Aorta (tissue), 5 donors: ENCODE measurements at regions not wholly inside any gene's neighbourhood (a gene's known extent, or its start where the extent isn't known, plus 50 kb on each side); places are given as distances from the start of the nearest gene placed in this dataset.

ENCODE experiments used
- ATAC-seq: fragments of 200-7000 bp; cut with Tn5 transposase; one replicate; pipeline ENCODE4 v1.9.1; 2022; ENCODE audit warnings: moderate library complexity; ENCODE audit not compliant: low FRiP score
- DNase-seq, 2 donors: peaks; one replicate each; pipeline ENCODE4 v3.0.0-alpha.2; 2020
- H3K27ac ChIP-seq, 2 donors: one replicate each; pipeline ENCODE4 v1.5.1; 2013; ENCODE audit warnings: low read length in 2 of 2, mild to moderate bottlenecking in 2 of 2, moderate library complexity in 2 of 2, control low read depth in 1 of 2, inconsistent platforms in 1 of 2, low read depth in 1 of 2
- H3K27me3 ChIP-seq, 2 donors: one replicate each; pipeline ENCODE4 v1.6.1; 2013; ENCODE audit warnings: control low read depth in 1 of 2, low read length in 1 of 2, mild to moderate bottlenecking in 1 of 2, moderate library complexity in 1 of 2; ENCODE audit not compliant: insufficient read depth in 2 of 2, control insufficient read depth in 1 of 2
- H3K36me3 ChIP-seq, 2 donors: one replicate each; pipeline ENCODE4 v1.6.1; 2013; ENCODE audit warnings: control low read depth in 1 of 2, low read length in 1 of 2, mild to moderate bottlenecking in 1 of 2; ENCODE audit not compliant: insufficient read depth in 2 of 2, control insufficient read depth in 1 of 2
- H3K4me1 ChIP-seq, 2 donors: one replicate each; pipeline ENCODE4 v1.6.1; 2013; ENCODE audit warnings: low read length in 2 of 2, control low read depth in 1 of 2, mild to moderate bottlenecking in 1 of 2, moderate library complexity in 1 of 2; ENCODE audit not compliant: insufficient read depth in 2 of 2, control insufficient read depth in 1 of 2
- H3K4me3 ChIP-seq, 2 donors: one replicate each; pipeline ENCODE4 v1.5.1; 2013; ENCODE audit warnings: low read length in 2 of 2, control low read depth in 1 of 2, mild to moderate bottlenecking in 1 of 2
- H3K9me3 ChIP-seq: one replicate; pipeline ENCODE4 v1.6.1; 2013; ENCODE audit warnings: mild to moderate bottlenecking, low read length; ENCODE audit not compliant: control insufficient read depth
- WGBS, 2 donors: extraction: QIAGEN DNeasy Blood & Tissue Kit; methylation state at CpG; one replicate each; pipeline ENCODE4 v1.1.7; 2013; 5-methylcytosine and 5-hydroxymethylcytosine counted together
- intact Hi-C, 2 donors: fragments of 100-400 bp; cut with DNase I; formaldehyde crosslinking; loops; one replicate each; pipeline versions ENCODE4 v1.14.2 to v1.15.0; 2022
- donor health status: healthy with polysubstance abuse.
- donor health status: Bipolar disorder and iron deficiency.
- donor health status: DM: no; HTN: no; CAD: no.
- donor health status: DM: no; HTN: no; CAD: no.
- donor health status: DM: yes; HTN: yes; CAD: no.

DNA sequence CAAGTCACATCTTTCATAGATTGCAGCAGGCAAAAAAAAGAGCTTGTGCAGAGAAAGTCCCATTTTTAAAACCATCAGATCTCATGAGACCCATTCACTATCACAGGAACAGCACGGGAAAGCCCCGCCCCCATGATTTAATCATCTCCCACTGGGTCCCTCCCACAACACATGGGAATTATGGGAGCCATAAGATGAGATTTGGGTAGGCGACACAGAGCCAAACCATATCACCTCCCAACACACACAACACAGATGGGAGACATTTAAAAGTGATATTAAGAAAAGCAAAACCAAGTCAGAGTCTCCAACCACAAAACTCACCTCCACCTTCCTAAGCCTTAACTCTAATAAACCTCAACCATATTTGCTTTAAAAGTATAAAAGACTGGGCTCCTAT, 61.5 kb upstream of the TIAM1 start:
- Histone ChIP-seq H3K36me3 (no peaks in the 10 kb centered on the region), H3K27ac (no peak overlapping the region), H3K9me3 (peaks cover 1% of the 10 kb centered on the region), H3K4me1 (no peaks in the 10 kb centered on the region), H3K4me3 (no peak overlapping the region), H3K27me3 (no peaks in the 10 kb centered on the region)
- WGBS, 2 donors = 45 to 68% methylated on average over 3 of the region's 3 CpGs
- intact Hi-C loops = no loop called here
- DNase-seq (no peak), ATAC-seq (no peak)

DNA sequence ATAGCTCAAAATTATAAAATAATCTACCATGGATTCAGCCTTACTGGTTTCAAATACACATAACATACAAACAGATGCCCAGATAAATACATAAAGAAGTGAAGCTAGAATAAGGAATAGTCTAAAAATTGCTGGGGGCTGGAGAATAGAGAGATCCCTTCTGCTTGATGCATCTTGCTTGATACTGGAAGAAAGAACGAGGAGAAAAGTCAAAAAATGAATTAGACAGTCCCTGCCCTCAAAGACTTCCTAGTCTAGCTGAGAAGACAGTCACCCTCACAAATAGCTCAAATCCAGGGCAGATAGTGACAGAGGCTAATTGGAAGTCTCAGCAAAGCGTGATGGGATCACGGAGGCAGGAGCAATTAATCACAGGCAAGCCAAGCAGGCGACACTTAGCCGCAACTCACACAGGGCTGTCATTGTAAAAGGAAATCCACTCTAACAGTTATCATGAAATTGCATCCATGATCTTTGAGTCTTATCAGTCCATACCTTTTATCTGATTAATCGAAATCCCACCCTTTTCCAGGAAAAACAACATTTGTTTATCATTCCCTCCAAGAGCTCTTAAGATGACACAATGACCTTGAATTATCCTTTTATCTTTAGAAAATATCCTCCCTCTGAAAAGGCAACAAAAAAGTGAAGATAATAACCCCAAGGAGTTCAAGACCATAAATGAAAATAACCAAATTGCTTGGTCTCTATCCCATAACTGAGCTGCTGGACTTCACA, 59.7 kb upstream of the TIAM1 start:
- Histone ChIP-seq H3K27ac (no peak overlapping the region), H3K4me3 (no peak overlapping the region), H3K9me3 (peaks cover 1% of the 10 kb centered on the region), H3K36me3 (no peaks in the 10 kb centered on the region), H3K4me1 (no peaks in the 10 kb centered on the region), H3K27me3 (no peaks in the 10 kb centered on the region)
- WGBS, 2 donors = 25 to 30% methylated on average over 6 of the region's 6 CpGs
- ATAC-seq (no peak), DNase-seq (no peak)
- intact Hi-C loops = no loop called here

DNA sequence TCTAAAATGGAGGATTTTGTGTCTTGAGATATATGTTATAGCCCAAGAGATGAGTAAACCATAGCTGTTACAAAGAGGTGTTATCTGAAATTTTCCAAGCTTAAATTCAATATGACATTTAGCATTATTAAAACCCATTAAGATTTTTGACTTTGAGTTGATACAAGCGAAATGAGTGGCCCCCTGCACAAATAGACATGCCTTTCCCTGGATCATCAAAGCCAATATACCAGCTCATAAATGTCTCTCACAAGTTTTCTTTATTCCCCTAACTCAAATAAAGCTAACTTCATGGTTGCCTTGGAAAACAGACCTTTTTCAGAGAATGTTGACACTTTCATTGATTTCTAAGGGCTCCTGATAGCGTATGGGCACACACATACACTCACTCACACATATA, 55.5 kb upstream of the TIAM1 start:
- ATAC-seq = no peak
- H3K27me3 ChIP-seq = no peaks in the 10 kb centered on the region
- H3K4me3 ChIP-seq = no peak overlapping the region
- H3K27ac ChIP-seq = no peak overlapping the region
- 77 to 80% methylated on average over 2 of the region's 2 CpGs for WGBS, 2 donors
- no peaks in the 10 kb centered on the region for H3K36me3 ChIP-seq
- no peak for DNase-seq
- no peaks in the 10 kb centered on the region for H3K4me1 ChIP-seq
- intact Hi-C loops = no loop called here
- H3K9me3 ChIP-seq = peaks cover 3% of the 10 kb centered on the region

DNA sequence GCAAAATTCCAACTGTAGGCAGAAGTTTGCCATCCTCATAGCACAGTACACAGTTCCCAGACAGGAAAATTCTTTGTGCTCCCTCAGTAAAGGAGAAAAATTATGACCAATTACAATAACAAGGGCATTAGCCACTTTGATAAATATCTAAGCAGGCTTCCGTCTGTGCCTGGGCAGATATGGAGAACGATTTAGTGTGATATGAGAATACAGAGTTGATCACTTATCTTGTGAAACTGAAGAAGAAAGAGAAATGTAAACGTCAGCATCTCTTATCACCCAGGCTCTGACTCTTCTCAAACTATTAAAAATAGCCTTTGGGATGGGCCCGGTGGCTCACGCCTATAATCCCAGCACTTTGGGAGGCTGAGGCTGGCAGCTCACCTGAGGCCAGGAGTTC, 54.5 kb upstream of the TIAM1 start:
- ATAC-seq = no peak
- 43 to 45% methylated on average over 5 of the region's 5 CpGs for WGBS, 2 donors
- no peaks in the 10 kb centered on the region for H3K36me3 ChIP-seq
- no peak for DNase-seq
- H3K4me3 ChIP-seq = no peak overlapping the region
- H3K27me3 ChIP-seq = no peaks in the 10 kb centered on the region
- intact Hi-C loops = no loop called here
- no peaks in the 10 kb centered on the region for H3K4me1 ChIP-seq
- peaks cover 4% of the 10 kb centered on the region for H3K9me3 ChIP-seq
- H3K27ac ChIP-seq = no peak overlapping the region

DNA sequence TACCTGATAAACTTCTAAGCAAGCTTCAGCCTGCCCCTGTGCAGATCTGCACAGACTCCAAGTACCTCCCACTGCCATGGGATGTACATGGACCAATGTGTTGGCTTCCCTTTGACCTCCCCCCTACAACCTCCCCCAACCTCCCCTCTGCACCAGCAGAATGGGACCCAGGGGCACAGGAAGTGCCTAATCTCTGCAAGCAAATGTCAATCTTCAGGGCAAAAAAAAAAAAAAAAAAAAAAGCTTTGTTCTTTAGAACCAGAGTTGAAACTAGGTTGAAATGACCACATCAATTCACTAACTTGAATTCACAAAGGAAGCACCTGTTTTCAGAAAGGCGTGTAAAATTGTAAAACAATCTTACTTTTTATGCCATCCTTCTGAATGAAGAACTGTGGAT, 53.9 kb upstream of the TIAM1 start:
- no peak overlapping the region for H3K27ac ChIP-seq
- DNase-seq (no peak), ATAC-seq (no peak)
- H3K27me3 ChIP-seq = no peaks in the 10 kb centered on the region
- no peak overlapping the region for H3K4me3 ChIP-seq
- 73 to 79% methylated on average over 1 of the region's 1 CpG for WGBS, 2 donors
- H3K9me3 ChIP-seq = peaks cover 4% of the 10 kb centered on the region
- no peaks in the 10 kb centered on the region for H3K36me3 ChIP-seq
- intact Hi-C loops = no loop called here
- H3K4me1 ChIP-seq = no peaks in the 10 kb centered on the region

DNA sequence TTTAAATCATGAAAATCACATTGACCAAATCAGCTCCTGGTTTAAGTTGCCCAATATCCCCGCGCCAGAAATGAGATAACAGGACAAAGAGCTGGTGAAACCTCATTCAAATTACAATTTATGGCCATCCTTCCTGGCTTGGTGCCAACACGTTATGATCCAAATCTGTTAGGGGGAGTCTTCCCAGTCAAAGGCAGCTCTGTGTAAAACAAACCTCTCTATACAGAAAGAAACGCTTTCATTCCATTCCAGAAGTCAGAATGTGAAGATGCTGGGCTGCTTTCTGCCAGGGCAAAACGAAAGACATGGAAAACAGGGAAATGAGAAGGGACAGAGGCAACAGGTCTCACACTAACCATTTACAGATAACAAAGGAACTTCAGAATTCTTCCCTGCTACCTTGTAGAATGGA, 53.5 kb upstream of the TIAM1 start:
- intact Hi-C loops = no loop called here
- Histone ChIP-seq H3K9me3 (peaks cover 5% of the 10 kb centered on the region), H3K4me1 (no peaks in the 10 kb centered on the region), H3K36me3 (no peaks in the 10 kb centered on the region), H3K27ac (no peak overlapping the region), H3K27me3 (no peaks in the 10 kb centered on the region), H3K4me3 (no peak overlapping the region)
- WGBS, 2 donors = 16 to 21% methylated on average over 5 of the region's 5 CpGs
- DNase-seq (no peak), ATAC-seq (no peak)

DNA sequence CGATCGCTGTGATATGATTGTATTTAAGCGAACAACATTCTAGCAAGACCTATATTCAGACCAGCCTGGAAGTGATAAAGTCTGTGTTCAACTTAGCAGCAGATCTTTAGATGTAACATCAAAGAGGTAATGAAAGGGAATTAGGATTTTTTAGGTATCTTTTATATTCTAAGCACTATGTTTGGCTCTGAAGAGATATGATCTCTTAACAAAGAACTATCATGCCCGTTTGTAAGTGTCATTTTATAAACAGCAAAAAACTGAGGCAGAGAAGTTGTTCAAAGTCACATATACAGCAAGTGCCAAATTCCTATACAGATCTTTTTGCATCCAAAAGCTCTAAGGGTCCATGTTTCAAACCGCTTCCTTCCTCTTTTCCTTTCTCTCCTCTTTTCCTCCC, 53.0 kb upstream of the TIAM1 start:
- 83 to 86% methylated on average over 5 of the region's 5 CpGs for WGBS, 2 donors

DNA sequence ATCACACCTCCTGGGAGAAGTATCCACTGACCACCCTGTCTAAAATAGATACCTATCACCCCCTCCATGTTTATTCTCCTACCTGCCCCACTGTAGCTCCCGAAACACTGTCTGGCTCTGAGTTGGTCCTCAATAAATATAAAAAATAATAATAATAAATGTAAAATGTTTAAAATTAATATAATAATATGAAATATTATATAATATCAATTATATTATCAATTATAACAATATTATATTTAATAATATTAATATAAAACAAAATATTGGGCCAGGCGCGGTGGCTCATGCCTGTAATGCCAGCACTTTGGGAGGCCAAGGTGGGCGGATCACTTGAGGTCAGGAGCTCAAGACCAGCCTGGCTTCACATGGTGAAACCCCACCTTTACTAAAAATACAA, 52.3 kb upstream of the TIAM1 start:
- DNase-seq (no peak), ATAC-seq (no peak)
- Histone ChIP-seq H3K4me3 (no peak overlapping the region), H3K27ac (no peak overlapping the region), H3K9me3 (peaks cover 6% of the 10 kb centered on the region), H3K27me3 (no peaks in the 10 kb centered on the region), H3K4me1 (no peaks in the 10 kb centered on the region), H3K36me3 (no peaks in the 10 kb centered on the region)
- intact Hi-C loops = no loop called here
- 95% methylated on average over 4 of the region's 4 CpGs for WGBS, 2 donors

More for the DNA sequence above, 53.0 kb upstream of the TIAM1 start:
- no peaks in the 10 kb centered on the region for H3K27me3 ChIP-seq
- H3K4me3 ChIP-seq = no peak overlapping the region
- no peak overlapping the region for H3K27ac ChIP-seq
- peaks cover 6% of the 10 kb centered on the region for H3K9me3 ChIP-seq
- H3K4me1 ChIP-seq = no peaks in the 10 kb centered on the region
- DNase-seq (no peak), ATAC-seq (no peak)
- no peaks in the 10 kb centered on the region for H3K36me3 ChIP-seq
- intact Hi-C loops = no loop called here

DNA sequence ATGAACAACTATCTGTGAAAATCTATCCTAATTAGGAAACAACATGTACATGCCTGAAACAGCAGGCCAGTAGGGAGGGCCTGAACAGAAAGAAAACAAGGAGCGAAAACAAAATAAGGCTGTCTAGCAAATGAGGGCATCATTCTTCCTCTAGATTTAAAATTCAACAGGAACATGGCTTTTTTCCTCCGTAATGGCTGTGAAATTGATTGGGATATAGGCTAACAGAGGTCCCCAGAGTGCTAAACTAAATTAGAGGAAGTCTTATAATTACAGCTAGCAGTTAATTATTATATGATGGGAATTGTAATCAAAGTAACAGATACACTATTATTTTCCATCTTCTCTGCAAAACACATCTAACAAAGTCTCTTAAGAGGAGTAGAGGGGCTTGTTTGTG, 51.7 kb upstream of the TIAM1 start:
- Histone ChIP-seq H3K4me1 (no peaks in the 10 kb centered on the region), H3K4me3 (no peak overlapping the region), H3K9me3 (peaks cover 5% of the 10 kb centered on the region), H3K27me3 (no peaks in the 10 kb centered on the region), H3K27ac (no peak overlapping the region), H3K36me3 (no peaks in the 10 kb centered on the region)
- no peak for ATAC-seq
- WGBS, 2 donors = 67 to 74% methylated on average over 2 of the region's 2 CpGs
- no peak for DNase-seq
- intact Hi-C loops = no loop called here
